ENCODE measurements at regions not wholly inside any gene's neighbourhood (a gene's known extent, or its start where the extent isn't known, plus 50 kb on each side); places are given as distances from the start of the nearest gene placed in this dataset.

DNA sequence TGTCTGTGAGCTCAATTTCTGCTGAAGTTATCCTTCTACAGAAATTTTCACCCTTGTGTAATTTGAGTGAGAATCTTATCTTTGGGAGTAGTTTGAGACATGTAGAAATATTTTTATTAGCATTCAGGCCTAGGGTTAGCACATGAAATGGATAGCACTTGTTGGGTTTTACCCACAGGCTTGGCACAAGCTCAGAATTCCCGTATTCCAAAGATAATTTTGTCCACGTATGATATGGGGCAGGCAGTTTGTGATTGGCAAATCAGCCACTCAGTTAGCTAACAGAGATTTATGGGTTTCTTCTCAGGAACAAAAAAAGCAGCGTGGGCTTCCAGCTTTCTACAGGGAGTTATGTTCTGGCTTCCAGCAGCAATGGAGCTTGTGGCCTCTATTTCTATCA lies 117.9 kb upstream of the DCAF8L1 start:
- no peak for TF ChIP-seq POLR2A (IDR thresholded peaks at IDR 0.05)
- TF ChIP-seq, protein P1, sequence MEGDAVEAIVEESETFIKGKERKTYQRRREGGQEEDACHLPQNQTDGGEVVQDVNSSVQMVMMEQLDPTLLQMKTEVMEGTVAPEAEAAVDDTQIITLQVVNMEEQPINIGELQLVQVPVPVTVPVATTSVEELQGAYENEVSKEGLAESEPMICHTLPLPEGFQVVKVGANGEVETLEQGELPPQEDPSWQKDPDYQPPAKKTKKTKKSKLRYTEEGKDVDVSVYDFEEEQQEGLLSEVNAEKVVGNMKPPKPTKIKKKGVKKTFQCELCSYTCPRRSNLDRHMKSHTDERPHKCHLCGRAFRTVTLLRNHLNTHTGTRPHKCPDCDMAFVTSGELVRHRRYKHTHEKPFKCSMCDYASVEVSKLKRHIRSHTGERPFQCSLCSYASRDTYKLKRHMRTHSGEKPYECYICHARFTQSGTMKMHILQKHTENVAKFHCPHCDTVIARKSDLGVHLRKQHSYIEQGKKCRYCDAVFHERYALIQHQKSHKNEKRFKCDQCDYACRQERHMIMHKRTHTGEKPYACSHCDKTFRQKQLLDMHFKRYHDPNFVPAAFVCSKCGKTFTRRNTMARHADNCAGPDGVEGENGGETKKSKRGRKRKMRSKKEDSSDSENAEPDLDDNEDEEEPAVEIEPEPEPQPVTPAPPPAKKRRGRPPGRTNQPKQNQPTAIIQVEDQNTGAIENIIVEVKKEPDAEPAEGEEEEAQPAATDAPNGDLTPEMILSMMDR (IDR thresholded peaks at IDR 0.05) = no peak
- H3K36me3 ChIP-seq (ENCODE audit: low read depth, missing control alignments) = no peaks in the 10 kb centered on the region
- no peak overlapping the region for H3K4me3 ChIP-seq
- DNase-seq = no peak
- intact Hi-C loops (cut with DNase I; ENCODE audit: low total_unique reads) = no loop called here
- H3K27me3 ChIP-seq = no peaks in the 10 kb centered on the region
- no peaks in the 10 kb centered on the region for H3K4me1 ChIP-seq
- 40 to 65% methylated on average over 3 of the region's 3 CpGs for WGBS, 2 donors
- no peaks in the 10 kb centered on the region for H3K9me3 ChIP-seq
- no peak overlapping the region for H3K27ac ChIP-seq

DNA sequence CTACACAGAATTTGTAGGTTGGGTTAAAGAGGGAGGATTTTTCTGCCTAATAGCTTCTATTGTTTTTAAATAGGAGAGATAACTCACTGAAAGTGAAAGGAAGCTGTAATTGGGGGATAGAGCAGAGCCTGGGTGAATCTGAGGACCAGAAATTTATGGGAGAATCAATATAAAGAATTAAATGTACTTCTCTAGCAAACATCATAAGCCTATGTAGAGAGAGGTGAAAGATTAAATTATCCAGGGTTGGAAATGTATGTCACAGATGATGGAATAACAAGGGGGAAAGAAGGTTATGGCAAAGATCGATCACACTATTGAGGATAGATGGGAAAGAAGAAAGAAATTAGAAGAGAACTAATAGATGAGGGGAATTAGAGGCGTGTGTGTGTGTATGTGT lies 104.4 kb upstream of the DCAF8L1 start:
- WGBS, 2 donors = 79 to 93% methylated on average over 2 of the region's 2 CpGs
- intact Hi-C loops (cut with DNase I; ENCODE audit: low total_unique reads) = no loop called here

DNA sequence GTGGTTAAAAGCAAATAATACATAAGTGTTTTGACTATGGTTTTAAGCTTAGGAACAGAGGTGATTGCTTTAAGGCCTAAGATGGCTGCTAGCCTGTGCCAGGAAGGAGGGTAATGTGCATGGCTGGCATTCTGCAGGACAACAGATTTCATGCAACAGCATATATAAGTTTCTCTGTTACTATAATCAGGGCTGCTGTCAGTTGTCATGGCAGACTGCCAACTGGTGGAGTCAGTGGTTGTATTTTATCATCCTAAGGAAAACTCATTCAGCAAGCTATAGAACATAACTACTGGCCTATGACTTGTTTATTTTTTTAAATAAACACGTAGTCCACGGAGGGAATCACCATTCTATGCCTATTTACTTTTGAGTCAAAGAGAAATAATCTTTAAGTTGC lies 77.7 kb upstream of the DCAF8L1 start:
- intact Hi-C loops (cut with DNase I; ENCODE audit: low total_unique reads) = no loop called here
- DNase-seq = no peak
- TF ChIP-seq, protein P1 (IDR thresholded peaks at IDR 0.05) = no peak
- no peak for TF ChIP-seq POLR2A (IDR thresholded peaks at IDR 0.05)

More for the DNA sequence above, 104.4 kb upstream of the DCAF8L1 start:
- no peaks in the 10 kb centered on the region for H3K27me3 ChIP-seq
- H3K36me3 ChIP-seq (ENCODE audit: low read depth, missing control alignments) = no peaks in the 10 kb centered on the region
- DNase-seq = no peak
- no peak overlapping the region for H3K4me3 ChIP-seq
- no peaks in the 10 kb centered on the region for H3K9me3 ChIP-seq
- H3K4me1 ChIP-seq = no peaks in the 10 kb centered on the region
- H3K27ac ChIP-seq = no peak overlapping the region
- TF ChIP-seq POLR2A (IDR thresholded peaks at IDR 0.05) = no peak
- TF ChIP-seq, protein P1 (IDR thresholded peaks at IDR 0.05) = no peak

DNA sequence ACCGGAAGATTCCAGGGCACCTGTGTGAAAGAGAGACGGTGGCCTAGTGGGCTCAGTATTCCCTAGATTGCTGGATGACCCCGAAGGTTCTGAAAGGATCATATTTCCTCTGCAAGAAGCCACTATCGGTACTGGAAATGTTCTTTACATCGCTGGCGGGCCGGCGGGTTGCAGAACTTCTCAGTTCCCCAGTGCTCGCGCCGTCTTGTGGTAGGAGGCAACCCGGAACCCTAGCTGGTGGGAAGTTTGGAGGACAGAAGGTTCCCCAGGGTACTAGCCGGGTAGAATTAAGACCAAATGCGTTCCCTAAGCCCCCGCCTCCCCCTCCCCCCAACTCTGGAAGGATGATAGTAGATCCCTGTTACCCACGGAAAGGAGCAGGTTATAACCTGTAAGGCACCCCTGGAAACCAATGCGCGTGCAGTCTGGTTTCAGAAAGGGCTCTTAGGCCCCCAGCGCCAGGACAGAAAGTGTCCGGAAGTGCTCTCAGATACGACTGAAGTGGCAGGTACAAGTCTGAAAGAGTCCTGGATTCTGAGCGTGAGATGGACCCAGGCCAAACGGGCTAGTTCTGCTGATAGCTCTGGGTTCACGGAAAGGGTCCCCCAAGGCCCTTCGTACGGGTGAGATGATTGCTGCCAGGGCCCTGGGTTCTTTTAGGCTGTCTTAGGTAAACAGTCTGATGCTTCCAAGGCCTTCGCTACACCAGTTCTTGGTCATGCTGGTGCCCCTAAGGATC lies 61.7 kb upstream of the DCAF8L1 start:
- H3K4me3 ChIP-seq = peak overlapping the region; percentile 9 to 34
- intact Hi-C loops (cut with DNase I; ENCODE audit: low total_unique reads) = no loop called here
- WGBS, 2 donors = 53 to 83% methylated on average over 6 to 22 of the region's 27 CpGs

More for the DNA sequence above, 77.7 kb upstream of the DCAF8L1 start:
- H3K27me3 ChIP-seq = no peaks in the 10 kb centered on the region
- no peaks in the 10 kb centered on the region for H3K4me1 ChIP-seq
- no peaks in the 10 kb centered on the region for H3K36me3 ChIP-seq (ENCODE audit: low read depth, missing control alignments)
- 54 to 58% methylated on average over 2 of the region's 2 CpGs for WGBS, 2 donors
- H3K9me3 ChIP-seq = no peaks in the 10 kb centered on the region
- no peak overlapping the region for H3K4me3 ChIP-seq
- H3K27ac ChIP-seq = no peak overlapping the region

More for the DNA sequence above, 61.7 kb upstream of the DCAF8L1 start:
- Histone ChIP-seq H3K36me3 (ENCODE audit: low read depth, missing control alignments) (no peaks in the 10 kb centered on the region), H3K4me1 (no peaks in the 10 kb centered on the region), H3K27ac (no peak overlapping the region), H3K27me3 (no peaks in the 10 kb centered on the region), H3K9me3 (no peaks in the 10 kb centered on the region)
- no peak for TF ChIP-seq POLR2A (IDR thresholded peaks at IDR 0.05)
- TF ChIP-seq, protein P1 (IDR thresholded peaks at IDR 0.05) = no peak
- peak; percentile 14 for DNase-seq

Measured in testis (tissue), 2 donors.